Aorta (tissue), 5 donors: ENCODE measurements at regions not wholly inside any gene's neighbourhood (a gene's known extent, or its start where the extent isn't known, plus 50 kb on each side); places are given as distances from the start of the nearest gene placed in this dataset.
A peak's percentile ranks its signal among the peaks of the same experiment; 100 is the strongest.

ENCODE experiments used
- ATAC-seq: fragments of 200-7000 bp; cut with Tn5 transposase; one replicate; pipeline ENCODE4 v1.9.1; 2022; ENCODE audit warnings: moderate library complexity; ENCODE audit not compliant: low FRiP score
- DNase-seq, 2 donors: peaks; one replicate each; pipeline ENCODE4 v3.0.0-alpha.2; 2020
- H3K27ac ChIP-seq, 2 donors: one replicate each; pipeline ENCODE4 v1.5.1; 2013; ENCODE audit warnings: low read length in 2 of 2, mild to moderate bottlenecking in 2 of 2, moderate library complexity in 2 of 2, control low read depth in 1 of 2, inconsistent platforms in 1 of 2, low read depth in 1 of 2
- H3K27me3 ChIP-seq, 2 donors: one replicate each; pipeline ENCODE4 v1.6.1; 2013; ENCODE audit warnings: control low read depth in 1 of 2, low read length in 1 of 2, mild to moderate bottlenecking in 1 of 2, moderate library complexity in 1 of 2; ENCODE audit not compliant: insufficient read depth in 2 of 2, control insufficient read depth in 1 of 2
- H3K36me3 ChIP-seq, 2 donors: one replicate each; pipeline ENCODE4 v1.6.1; 2013; ENCODE audit warnings: control low read depth in 1 of 2, low read length in 1 of 2, mild to moderate bottlenecking in 1 of 2; ENCODE audit not compliant: insufficient read depth in 2 of 2, control insufficient read depth in 1 of 2
- H3K4me1 ChIP-seq, 2 donors: one replicate each; pipeline ENCODE4 v1.6.1; 2013; ENCODE audit warnings: low read length in 2 of 2, control low read depth in 1 of 2, mild to moderate bottlenecking in 1 of 2, moderate library complexity in 1 of 2; ENCODE audit not compliant: insufficient read depth in 2 of 2, control insufficient read depth in 1 of 2
- H3K4me3 ChIP-seq, 2 donors: one replicate each; pipeline ENCODE4 v1.5.1; 2013; ENCODE audit warnings: low read length in 2 of 2, control low read depth in 1 of 2, mild to moderate bottlenecking in 1 of 2
- H3K9me3 ChIP-seq: one replicate; pipeline ENCODE4 v1.6.1; 2013; ENCODE audit warnings: mild to moderate bottlenecking, low read length; ENCODE audit not compliant: control insufficient read depth
- WGBS, 2 donors: extraction: QIAGEN DNeasy Blood & Tissue Kit; methylation state at CpG; one replicate each; pipeline ENCODE4 v1.1.7; 2013; 5-methylcytosine and 5-hydroxymethylcytosine counted together
- intact Hi-C, 2 donors: fragments of 100-400 bp; cut with DNase I; formaldehyde crosslinking; loops; one replicate each; pipeline versions ENCODE4 v1.14.2 to v1.15.0; 2022
- donor health status: healthy with polysubstance abuse.
- donor health status: Bipolar disorder and iron deficiency.
- donor health status: DM: no; HTN: no; CAD: no.
- donor health status: DM: no; HTN: no; CAD: no.
- donor health status: DM: yes; HTN: yes; CAD: no.

DNA sequence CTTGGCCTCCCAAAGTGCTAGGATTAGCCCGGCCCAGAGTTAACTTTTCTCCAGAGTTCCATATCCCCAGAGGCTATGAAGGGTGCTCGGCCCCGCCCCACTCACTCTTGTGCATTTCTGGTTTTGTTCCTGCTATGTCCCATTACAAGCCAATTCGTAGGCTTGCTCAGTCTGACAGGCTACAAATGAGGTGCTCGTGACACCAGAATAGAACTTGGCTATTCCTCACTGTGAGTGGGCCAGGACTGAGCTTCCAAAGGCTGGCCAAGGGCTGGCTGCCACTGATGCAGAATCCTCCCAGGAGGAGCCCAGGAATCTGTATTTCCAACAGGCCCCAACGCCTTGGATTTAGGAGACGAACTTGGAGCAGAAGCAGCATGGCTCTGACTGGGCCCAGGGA is 282.7 kb upstream of the C2CD4B start:
- H3K27me3 ChIP-seq = no peaks in the 10 kb centered on the region
- intact Hi-C loops = no loop called here
- no peak overlapping the region for H3K4me3 ChIP-seq
- DNase-seq (no peak), ATAC-seq (peak; percentile 66)
- H3K27ac ChIP-seq = peak overlapping the region in 1 of 2 donors; percentile 33
- no peaks in the 10 kb centered on the region for H3K9me3 ChIP-seq
- H3K36me3 ChIP-seq = no peaks in the 10 kb centered on the region
- 7 to 17% methylated on average over 7 of the region's 7 CpGs for WGBS, 2 donors
- peaks cover 10 to 13% of the 10 kb centered on the region in 2 donors for H3K4me1 ChIP-seq

DNA sequence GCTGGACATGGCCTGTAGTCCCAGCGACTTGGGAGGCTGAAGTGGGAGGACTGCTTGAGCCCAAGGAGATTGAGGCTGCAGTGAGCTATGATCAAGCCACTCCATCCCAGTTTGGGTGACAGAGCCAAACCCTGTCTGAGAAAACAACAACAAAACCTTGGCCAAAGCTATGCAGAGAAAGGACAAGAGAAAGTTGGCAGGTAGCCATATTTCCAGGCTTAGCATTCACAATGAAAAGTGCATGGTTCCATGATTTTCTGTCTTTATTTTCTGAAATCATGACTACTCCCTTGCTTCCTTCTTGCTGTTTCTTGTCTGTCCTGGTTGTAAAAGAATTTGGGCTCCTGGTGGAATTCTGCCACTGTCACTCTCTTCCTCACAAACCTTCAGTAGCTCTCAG is 284.6 kb upstream of the C2CD4B start:
- Histone ChIP-seq H3K9me3 (no peaks in the 10 kb centered on the region), H3K27ac (no peak overlapping the region), H3K36me3 (no peaks in the 10 kb centered on the region), H3K27me3 (no peaks in the 10 kb centered on the region), H3K4me1 (peaks cover 11 to 20% of the 10 kb centered on the region in 2 donors), H3K4me3 (no peak overlapping the region)
- ATAC-seq (no peak), DNase-seq (no peak)
- intact Hi-C loops = loop anchor here (5.0 kb wide), 2 partner anchors 32 to 37 kb away; no protein-coding TSS in a partner anchor
- 86 to 88% methylated on average over 1 of the region's 1 CpG for WGBS, 2 donors

DNA sequence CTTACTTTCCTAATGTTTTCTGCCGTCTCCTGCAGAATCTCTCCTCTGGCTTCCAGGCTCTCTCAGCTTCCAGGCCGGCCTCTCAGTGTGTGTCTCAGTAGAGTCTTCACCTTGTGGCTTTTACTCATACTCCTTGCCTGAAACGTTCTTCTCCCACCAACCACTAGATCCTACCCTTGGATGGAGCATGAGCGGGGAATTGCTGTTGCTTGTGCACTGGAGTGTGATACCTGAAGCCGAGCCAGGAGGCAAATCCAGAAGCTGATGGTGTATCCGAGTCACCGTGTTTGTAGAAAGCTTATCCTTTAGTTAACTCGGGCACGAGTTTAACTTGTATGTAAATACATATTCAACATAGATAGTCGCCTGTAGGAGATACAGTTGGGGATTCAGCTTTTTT is 285.0 kb upstream of the C2CD4B start:
- ATAC-seq = no peak
- DNase-seq = no peak
- Histone ChIP-seq H3K4me1 (peaks cover 11 to 23% of the 10 kb centered on the region in 2 donors), H3K27ac (no peak overlapping the region), H3K9me3 (no peaks in the 10 kb centered on the region), H3K36me3 (no peaks in the 10 kb centered on the region), H3K27me3 (no peaks in the 10 kb centered on the region), H3K4me3 (no peak overlapping the region)
- intact Hi-C loops = loop anchor here (5.0 kb wide), 2 partner anchors 33 to 38 kb away; no protein-coding TSS in a partner anchor
- WGBS, 2 donors = 86 to 87% methylated on average over 10 of the region's 10 CpGs

- H3K4me1 ChIP-seq = peaks cover 14 to 23% of the 10 kb centered on the region in 2 donors
These were observed 286.9 kb upstream of the C2CD4B start for GRCh38 chr15:62452026-62452425.

DNA sequence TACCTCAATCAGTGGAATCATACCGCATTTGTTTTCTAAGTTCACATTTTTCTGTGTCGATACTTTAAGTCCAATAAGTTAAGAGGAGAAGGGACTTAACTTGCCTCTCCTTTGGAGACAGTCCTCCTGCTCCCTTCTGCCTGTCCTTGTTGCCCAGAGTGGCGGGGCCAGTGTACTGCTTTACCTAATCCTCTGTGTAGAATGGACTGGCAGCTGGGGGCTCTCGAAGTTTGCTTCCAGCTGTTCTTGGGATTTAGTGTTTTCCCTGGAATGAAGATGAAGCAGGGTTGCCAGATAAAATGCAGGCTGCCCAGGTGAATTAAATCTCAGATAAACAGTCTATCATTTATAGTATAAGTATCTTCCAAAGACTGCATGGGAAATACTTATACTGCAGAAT is 287.6 kb upstream of the C2CD4B start:
- Histone ChIP-seq H3K36me3 (no peaks in the 10 kb centered on the region), H3K4me1 (peaks cover 15 to 26% of the 10 kb centered on the region in 2 donors), H3K27ac (peak overlapping the region; percentile 33 to 81), H3K4me3 (no peak overlapping the region), H3K9me3 (no peaks in the 10 kb centered on the region), H3K27me3 (no peaks in the 10 kb centered on the region)
- intact Hi-C loops = loop anchor here (5.0 kb wide), 2 partner anchors 35 to 40 kb away; no protein-coding TSS in a partner anchor
- DNase-seq = no peak
- 16 to 17% methylated on average over 4 of the region's 4 CpGs for WGBS, 2 donors
- ATAC-seq = no peak

More at GRCh38 chr15:62452026-62452425, 286.9 kb upstream of the C2CD4B start:
- Histone ChIP-seq H3K27ac (peak overlapping the region; percentile 24 to 50), H3K9me3 (no peaks in the 10 kb centered on the region), H3K27me3 (no peaks in the 10 kb centered on the region), H3K36me3 (no peaks in the 10 kb centered on the region), H3K4me3 (no peak overlapping the region)
- DNase-seq (no peak), ATAC-seq (no peak)
- 46 to 48% methylated on average over 9 of the region's 9 CpGs for WGBS, 2 donors
- intact Hi-C loops = loop anchor here (5.0 kb wide), 2 partner anchors 35 to 40 kb away; no protein-coding TSS in a partner anchor

GRCh38 chr15:62453375-62453774 is 288.3 kb upstream of the C2CD4B start:
- DNase-seq (no peak), ATAC-seq (no peak)
- Histone ChIP-seq H3K27me3 (no peaks in the 10 kb centered on the region), H3K4me3 (no peak overlapping the region), H3K36me3 (no peaks in the 10 kb centered on the region), H3K9me3 (no peaks in the 10 kb centered on the region), H3K27ac (peak overlapping the region; percentile 72 to 90), H3K4me1 (peaks cover 9 to 26% of the 10 kb centered on the region in 2 donors)
- 20 to 22% methylated on average over 3 of the region's 3 CpGs for whole genome bisulfite sequencing, 2 donors
- intact Hi-C loops = loop anchor here (5.0 kb wide), 2 partner anchors 36 to 41 kb away; no protein-coding TSS in a partner anchor

DNA sequence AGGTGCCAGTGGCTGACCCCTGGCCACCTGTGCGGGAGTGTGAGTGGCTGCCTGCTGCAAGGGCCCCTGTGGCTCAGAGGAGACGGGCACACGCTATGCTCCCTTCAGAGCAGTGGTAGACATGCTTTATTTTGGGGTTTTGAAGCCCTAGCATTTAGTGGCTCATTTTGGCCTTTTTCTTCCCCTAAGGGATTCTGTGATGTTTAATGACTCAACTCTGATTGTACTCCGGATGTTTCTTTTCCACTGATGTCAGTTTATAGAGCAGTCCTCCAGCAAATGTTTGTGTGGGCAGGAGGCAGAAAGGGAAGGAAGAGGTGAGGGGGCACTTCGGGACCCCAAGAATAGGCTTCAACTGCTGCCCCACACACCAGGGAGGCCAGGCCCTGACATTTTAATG is 288.9 kb upstream of the C2CD4B start:
- Histone ChIP-seq H3K36me3 (no peaks in the 10 kb centered on the region), H3K9me3 (no peaks in the 10 kb centered on the region), H3K27me3 (no peaks in the 10 kb centered on the region), H3K4me1 (peaks cover 9 to 22% of the 10 kb centered on the region in 2 donors), H3K4me3 (no peak overlapping the region), H3K27ac (peak overlapping the region; percentile 72 to 90)
- 7 to 9% methylated on average over 5 of the region's 5 CpGs for WGBS, 2 donors
- DNase-seq (no peak), ATAC-seq (peak; percentile 31)
- intact Hi-C loops = loop anchor here (5.0 kb wide), 2 partner anchors 37 to 42 kb away; no protein-coding TSS in a partner anchor

- 51 to 52% methylated on average over 6 of the region's 6 CpGs for WGBS, 2 donors
- ATAC-seq = no peak
- peak overlapping the region; percentile 72 to 90 for H3K27ac ChIP-seq
- H3K9me3 ChIP-seq = no peaks in the 10 kb centered on the region
- no peaks in the 10 kb centered on the region for H3K27me3 ChIP-seq
- intact Hi-C loops = loop anchor here (5.0 kb wide), 3 partner anchors 37 to 52 kb away; no protein-coding TSS in a partner anchor
- no peak for DNase-seq
- no peaks in the 10 kb centered on the region for H3K36me3 ChIP-seq
- H3K4me3 ChIP-seq = no peak overlapping the region
- peaks cover 9 to 22% of the 10 kb centered on the region in 2 donors for H3K4me1 ChIP-seq
These were observed 289.6 kb upstream of the C2CD4B start for GRCh38 chr15:62454567-62455172.

GRCh38 chr15:62455441-62455921 is 290.4 kb upstream of the C2CD4B start:
- whole genome bisulfite sequencing, 2 donors = 39 to 53% methylated on average over 11 to 12 of the region's 12 CpGs
- Histone ChIP-seq H3K4me1 (peaks cover 9 to 22% of the 10 kb centered on the region in 2 donors), H3K36me3 (no peaks in the 10 kb centered on the region), H3K27ac (peak overlapping the region; percentile 72 to 98), H3K9me3 (no peaks in the 10 kb centered on the region), H3K27me3 (no peaks in the 10 kb centered on the region), H3K4me3 (no peak overlapping the region)
- intact Hi-C loops = loop anchor here in 1 of 2 donors (5.0 kb wide), 1 partner anchor 53 kb away; no protein-coding TSS in a partner anchor
- ATAC-seq (no peak), DNase-seq (no peak)
